ENCODE measurements at regions not wholly inside any gene's neighbourhood (a gene's known extent, or its start where the extent isn't known, plus 50 kb on each side); places are given as distances from the start of the nearest gene placed in this dataset.

DNA sequence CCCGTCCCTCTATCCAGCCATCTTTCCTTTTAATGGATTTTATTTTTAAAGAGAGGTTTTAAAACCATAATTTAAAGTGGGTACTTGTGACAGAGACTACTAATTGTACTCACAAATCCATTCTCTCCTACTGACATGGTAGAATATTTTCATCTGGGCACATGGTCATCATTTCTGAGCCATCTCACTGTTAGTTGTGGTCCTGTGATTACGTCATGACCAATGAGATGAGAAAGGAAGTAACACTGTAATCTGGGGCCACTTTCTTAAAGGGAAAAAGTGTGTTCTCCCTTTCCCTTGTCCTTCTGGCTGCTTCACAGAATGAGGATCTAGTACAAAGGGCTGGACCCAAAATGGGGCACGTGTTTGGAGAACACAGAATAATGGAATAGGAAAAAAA is 538.7 kb downstream of the CMPK2 start (continued):
- TF ChIP-seq, protein P1, sequence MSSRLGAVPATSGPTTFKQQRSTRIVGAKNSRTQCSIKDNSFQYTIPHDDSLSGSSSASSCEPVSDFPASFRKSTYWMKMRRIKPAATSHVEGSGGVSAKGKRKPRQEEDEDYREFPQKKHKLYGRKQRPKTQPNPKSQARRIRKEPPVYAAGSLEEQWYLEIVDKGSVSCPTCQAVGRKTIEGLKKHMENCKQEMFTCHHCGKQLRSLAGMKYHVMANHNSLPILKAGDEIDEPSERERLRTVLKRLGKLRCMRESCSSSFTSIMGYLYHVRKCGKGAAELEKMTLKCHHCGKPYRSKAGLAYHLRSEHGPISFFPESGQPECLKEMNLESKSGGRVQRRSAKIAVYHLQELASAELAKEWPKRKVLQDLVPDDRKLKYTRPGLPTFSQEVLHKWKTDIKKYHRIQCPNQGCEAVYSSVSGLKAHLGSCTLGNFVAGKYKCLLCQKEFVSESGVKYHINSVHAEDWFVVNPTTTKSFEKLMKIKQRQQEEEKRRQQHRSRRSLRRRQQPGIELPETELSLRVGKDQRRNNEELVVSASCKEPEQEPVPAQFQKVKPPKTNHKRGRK (CRISPR knock-in tag; IDR thresholded peaks at IDR 0.05; ENCODE audit: borderline replicate concordance), result no peak
- TF ChIP-seq CBFB (CRISPR knock-in tag; IDR thresholded peaks at IDR 0.05; ENCODE audit: low read depth) (no peak), RORB (CRISPR knock-in tag; IDR thresholded peaks at IDR 0.05) (no peak), ZNF317 (CRISPR knock-in tag; IDR thresholded peaks at IDR 0.05; ENCODE audit: borderline replicate concordance, low read depth) (no peak)
- TF ChIP-seq, protein P2, sequence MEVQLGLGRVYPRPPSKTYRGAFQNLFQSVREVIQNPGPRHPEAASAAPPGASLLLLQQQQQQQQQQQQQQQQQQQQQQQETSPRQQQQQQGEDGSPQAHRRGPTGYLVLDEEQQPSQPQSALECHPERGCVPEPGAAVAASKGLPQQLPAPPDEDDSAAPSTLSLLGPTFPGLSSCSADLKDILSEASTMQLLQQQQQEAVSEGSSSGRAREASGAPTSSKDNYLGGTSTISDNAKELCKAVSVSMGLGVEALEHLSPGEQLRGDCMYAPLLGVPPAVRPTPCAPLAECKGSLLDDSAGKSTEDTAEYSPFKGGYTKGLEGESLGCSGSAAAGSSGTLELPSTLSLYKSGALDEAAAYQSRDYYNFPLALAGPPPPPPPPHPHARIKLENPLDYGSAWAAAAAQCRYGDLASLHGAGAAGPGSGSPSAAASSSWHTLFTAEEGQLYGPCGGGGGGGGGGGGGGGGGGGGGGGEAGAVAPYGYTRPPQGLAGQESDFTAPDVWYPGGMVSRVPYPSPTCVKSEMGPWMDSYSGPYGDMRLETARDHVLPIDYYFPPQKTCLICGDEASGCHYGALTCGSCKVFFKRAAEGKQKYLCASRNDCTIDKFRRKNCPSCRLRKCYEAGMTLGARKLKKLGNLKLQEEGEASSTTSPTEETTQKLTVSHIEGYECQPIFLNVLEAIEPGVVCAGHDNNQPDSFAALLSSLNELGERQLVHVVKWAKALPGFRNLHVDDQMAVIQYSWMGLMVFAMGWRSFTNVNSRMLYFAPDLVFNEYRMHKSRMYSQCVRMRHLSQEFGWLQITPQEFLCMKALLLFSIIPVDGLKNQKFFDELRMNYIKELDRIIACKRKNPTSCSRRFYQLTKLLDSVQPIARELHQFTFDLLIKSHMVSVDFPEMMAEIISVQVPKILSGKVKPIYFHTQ (CRISPR knock-in tag; IDR thresholded peaks at IDR 0.05), result no peak
- TF ChIP-seq, protein P3, sequence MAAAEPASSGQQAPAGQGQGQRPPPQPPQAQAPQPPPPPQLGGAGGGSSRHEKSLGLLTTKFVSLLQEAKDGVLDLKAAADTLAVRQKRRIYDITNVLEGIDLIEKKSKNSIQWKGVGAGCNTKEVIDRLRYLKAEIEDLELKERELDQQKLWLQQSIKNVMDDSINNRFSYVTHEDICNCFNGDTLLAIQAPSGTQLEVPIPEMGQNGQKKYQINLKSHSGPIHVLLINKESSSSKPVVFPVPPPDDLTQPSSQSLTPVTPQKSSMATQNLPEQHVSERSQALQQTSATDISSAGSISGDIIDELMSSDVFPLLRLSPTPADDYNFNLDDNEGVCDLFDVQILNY (CRISPR knock-in tag; IDR thresholded peaks at IDR 0.05), result no peak
- TF ChIP-seq, protein P4, sequence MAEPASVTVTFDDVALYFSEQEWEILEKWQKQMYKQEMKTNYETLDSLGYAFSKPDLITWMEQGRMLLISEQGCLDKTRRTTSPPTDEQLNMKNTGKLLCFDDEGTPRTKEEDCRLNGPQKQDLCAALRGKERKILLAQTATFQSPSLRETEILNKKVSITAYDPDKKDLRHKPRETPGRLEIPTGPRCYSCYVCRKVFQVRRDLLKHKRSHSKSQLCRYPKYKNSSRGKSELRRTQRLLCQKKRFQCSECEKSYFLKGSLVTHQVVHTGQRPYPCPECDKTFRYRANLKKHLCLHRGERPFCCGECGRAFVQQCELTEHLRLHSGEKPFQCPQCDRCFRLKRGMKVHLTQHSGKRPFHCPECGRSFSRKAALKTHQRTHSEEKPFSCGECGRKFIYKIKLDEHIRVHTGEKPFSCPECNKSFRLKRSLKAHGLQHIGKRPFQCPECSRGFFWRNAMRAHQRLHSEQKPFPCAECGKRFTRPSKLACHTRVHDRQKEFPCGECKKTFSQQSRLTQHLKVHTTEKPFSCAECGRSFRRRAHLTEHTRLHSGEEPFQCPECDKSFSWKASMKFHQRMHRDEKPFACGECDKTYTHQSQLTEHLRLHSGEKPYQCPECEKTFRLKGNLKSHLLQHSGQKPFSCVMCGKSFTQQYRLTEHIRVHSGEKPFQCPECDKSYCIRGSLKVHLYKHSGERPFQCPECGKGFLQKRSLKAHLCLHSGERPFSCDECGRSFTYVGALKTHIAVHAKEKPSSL (CRISPR knock-in tag; conservative IDR thresholded peaks at IDR 0.05), result no peak

DNA sequence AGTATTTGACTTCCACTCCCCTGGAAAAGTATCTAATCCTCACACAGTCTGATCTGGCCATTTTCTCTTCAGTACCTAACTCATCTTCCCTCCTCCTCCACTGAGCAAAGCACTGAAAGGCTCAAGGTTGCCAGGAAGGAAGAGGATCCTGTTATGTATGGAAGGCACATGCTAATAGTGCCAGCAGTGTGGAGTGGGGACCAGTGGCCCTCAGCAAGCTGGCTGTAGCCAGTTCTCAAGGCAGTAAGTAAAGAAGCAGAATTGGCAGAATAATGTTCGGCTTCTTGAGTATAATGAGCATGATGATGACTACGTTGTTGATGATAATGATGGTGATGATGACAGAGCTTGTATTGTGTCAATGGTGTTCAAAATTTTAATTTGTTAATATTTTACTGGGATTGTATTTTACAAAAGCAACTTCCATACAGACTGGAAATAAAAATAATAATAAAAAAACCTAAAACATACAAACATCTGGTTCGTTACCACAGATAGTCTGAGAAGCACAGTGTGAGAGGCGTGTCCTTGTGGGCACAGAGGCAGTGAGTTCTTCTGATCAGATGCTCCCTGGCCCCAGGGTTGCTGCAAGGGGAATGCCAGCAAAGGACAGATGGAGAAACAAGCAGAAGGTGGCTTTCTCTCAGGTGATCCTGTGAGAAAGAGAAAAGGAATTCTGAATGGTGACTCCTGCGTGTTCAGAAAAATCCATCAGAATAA is 528.8 kb downstream of the CMPK2 start:
- H3K36me3 Mint-ChIP-seq, result peaks cover 69% of the 10 kb centered on the region
- TF ChIP-seq ZBTB21 (CRISPR knock-in tag; IDR thresholded peaks at IDR 0.05; ENCODE audit: borderline replicate concordance) (no peak), ZNF317 (CRISPR knock-in tag; IDR thresholded peaks at IDR 0.05; ENCODE audit: borderline replicate concordance, low read depth) (no peak), ETV6 (CRISPR knock-in tag; IDR thresholded peaks at IDR 0.05) (no peak), JAZF1 (CRISPR knock-in tag; IDR thresholded peaks at IDR 0.05) (no peak), GABPB1 (CRISPR knock-in tag; IDR thresholded peaks at IDR 0.05) (no peak)
- TF ChIP-seq, protein P5, sequence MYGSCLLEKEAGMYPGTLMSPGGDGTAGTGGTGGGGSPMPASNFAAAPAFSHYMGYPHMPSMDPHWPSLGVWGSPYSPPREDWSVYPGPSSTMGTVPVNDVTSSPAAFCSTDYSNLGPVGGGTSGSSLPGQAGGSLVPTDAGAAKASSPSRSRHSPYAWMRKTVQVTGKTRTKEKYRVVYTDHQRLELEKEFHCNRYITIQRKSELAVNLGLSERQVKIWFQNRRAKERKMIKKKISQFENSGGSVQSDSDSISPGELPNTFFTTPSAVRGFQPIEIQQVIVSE (CRISPR knock-in tag; IDR thresholded peaks at IDR 0.05; ENCODE audit: borderline replicate concordance), result no peak
- TF ChIP-seq, protein P6, sequence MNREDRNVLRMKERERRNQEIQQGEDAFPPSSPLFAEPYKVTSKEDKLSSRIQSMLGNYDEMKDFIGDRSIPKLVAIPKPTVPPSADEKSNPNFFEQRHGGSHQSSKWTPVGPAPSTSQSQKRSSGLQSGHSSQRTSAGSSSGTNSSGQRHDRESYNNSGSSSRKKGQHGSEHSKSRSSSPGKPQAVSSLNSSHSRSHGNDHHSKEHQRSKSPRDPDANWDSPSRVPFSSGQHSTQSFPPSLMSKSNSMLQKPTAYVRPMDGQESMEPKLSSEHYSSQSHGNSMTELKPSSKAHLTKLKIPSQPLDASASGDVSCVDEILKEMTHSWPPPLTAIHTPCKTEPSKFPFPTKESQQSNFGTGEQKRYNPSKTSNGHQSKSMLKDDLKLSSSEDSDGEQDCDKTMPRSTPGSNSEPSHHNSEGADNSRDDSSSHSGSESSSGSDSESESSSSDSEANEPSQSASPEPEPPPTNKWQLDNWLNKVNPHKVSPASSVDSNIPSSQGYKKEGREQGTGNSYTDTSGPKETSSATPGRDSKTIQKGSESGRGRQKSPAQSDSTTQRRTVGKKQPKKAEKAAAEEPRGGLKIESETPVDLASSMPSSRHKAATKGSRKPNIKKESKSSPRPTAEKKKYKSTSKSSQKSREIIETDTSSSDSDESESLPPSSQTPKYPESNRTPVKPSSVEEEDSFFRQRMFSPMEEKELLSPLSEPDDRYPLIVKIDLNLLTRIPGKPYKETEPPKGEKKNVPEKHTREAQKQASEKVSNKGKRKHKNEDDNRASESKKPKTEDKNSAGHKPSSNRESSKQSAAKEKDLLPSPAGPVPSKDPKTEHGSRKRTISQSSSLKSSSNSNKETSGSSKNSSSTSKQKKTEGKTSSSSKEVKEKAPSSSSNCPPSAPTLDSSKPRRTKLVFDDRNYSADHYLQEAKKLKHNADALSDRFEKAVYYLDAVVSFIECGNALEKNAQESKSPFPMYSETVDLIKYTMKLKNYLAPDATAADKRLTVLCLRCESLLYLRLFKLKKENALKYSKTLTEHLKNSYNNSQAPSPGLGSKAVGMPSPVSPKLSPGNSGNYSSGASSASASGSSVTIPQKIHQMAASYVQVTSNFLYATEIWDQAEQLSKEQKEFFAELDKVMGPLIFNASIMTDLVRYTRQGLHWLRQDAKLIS (CRISPR knock-in tag; IDR thresholded peaks at IDR 0.05; ENCODE audit: borderline replicate concordance), result no peak
- TF ChIP-seq, protein P7, sequence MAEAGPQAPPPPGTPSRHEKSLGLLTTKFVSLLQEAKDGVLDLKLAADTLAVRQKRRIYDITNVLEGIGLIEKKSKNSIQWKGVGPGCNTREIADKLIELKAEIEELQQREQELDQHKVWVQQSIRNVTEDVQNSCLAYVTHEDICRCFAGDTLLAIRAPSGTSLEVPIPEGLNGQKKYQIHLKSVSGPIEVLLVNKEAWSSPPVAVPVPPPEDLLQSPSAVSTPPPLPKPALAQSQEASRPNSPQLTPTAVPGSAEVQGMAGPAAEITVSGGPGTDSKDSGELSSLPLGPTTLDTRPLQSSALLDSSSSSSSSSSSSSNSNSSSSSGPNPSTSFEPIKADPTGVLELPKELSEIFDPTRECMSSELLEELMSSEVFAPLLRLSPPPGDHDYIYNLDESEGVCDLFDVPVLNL (CRISPR knock-in tag; IDR thresholded peaks at IDR 0.05; ENCODE audit: borderline replicate concordance, low read depth), result no peak
- TF ChIP-seq, protein P8, sequence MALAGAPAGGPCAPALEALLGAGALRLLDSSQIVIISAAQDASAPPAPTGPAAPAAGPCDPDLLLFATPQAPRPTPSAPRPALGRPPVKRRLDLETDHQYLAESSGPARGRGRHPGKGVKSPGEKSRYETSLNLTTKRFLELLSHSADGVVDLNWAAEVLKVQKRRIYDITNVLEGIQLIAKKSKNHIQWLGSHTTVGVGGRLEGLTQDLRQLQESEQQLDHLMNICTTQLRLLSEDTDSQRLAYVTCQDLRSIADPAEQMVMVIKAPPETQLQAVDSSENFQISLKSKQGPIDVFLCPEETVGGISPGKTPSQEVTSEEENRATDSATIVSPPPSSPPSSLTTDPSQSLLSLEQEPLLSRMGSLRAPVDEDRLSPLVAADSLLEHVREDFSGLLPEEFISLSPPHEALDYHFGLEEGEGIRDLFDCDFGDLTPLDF (CRISPR knock-in tag; IDR thresholded peaks at IDR 0.05), result no peak
- TF ChIP-seq, protein P9, sequence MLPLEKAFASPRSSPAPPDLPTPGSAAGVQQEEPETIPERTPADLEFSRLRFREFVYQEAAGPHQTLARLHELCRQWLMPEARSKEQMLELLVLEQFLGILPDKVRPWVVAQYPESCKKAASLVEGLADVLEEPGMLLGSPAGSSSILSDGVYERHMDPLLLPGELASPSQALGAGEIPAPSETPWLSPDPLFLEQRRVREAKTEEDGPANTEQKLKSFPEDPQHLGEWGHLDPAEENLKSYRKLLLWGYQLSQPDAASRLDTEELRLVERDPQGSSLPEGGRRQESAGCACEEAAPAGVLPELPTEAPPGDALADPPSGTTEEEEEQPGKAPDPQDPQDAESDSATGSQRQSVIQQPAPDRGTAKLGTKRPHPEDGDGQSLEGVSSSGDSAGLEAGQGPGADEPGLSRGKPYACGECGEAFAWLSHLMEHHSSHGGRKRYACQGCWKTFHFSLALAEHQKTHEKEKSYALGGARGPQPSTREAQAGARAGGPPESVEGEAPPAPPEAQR (CRISPR knock-in tag; IDR thresholded peaks at IDR 0.05), result no peak

More for the DNA sequence above, 528.8 kb downstream of the CMPK2 start:
- H3K9me3 Mint-ChIP-seq, result peaks cover 76% of the 10 kb centered on the region
- POLR2A ChIA-PET, result no interaction called here
- H3K27me3 Mint-ChIP-seq (ENCODE audit: low read depth), result no peaks in the 10 kb centered on the region; the same call in 1 of the 2 replicates
- ATAC-seq (no peak), DNase-seq (ENCODE audit: low spot score) (no peak)
- H3K27ac Mint-ChIP-seq, result no peak overlapping the region
- H3K4me1 Mint-ChIP-seq, result no peaks in the 10 kb centered on the region
- no peak overlapping the region for H3K4me3 Mint-ChIP-seq
- CTCF ChIA-PET, result no interaction called here

All from WTC11 (cell line).